ENCODE measurements at regions not wholly inside any gene's neighbourhood (a gene's known extent, or its start where the extent isn't known, plus 50 kb on each side); places are given as distances from the start of the nearest gene placed in this dataset.

GRCh38 chr11:133787379-133788141 is 57.8 kb downstream of the SPATA19 start:
- no peak for DNase-seq (ENCODE audit: low spot score)

- no peak for DNase-seq (ENCODE audit: low spot score)
Observed at GRCh38 chr11:133785795-133786340, 59.4 kb downstream of the SPATA19 start.

GRCh38 chr11:133784359-133784758 is 61.0 kb downstream of the SPATA19 start:
- no peak for DNase-seq (ENCODE audit: low spot score)

- DNase-seq (ENCODE audit: low spot score): no peak
Observed at GRCh38 chr11:133782116-133782725, 63.1 kb downstream of the SPATA19 start.

- DNase-seq (ENCODE audit: low spot score): no peak
Observed at GRCh38 chr11:133778161-133778560, 67.2 kb downstream of the SPATA19 start.

GRCh38 chr11:133776671-133777367 is 68.5 kb downstream of the SPATA19 start:
- DNase-seq (ENCODE audit: low spot score): no peak

GRCh38 chr11:133762538-133762937 is 82.8 kb downstream of the SPATA19 start:
- no peak for DNase-seq (ENCODE audit: low spot score)

- no peak for DNase-seq (ENCODE audit: low spot score)
Observed at GRCh38 chr11:133753150-133753549, 92.2 kb downstream of the SPATA19 start.

- DNase-seq (ENCODE audit: low spot score): no peak
Observed at GRCh38 chr11:133749841-133750240, 95.5 kb downstream of the SPATA19 start.

- DNase-seq (ENCODE audit: low spot score): no peak
Observed at GRCh38 chr11:133747409-133747808, 97.9 kb downstream of the SPATA19 start.

- DNase-seq (ENCODE audit: low spot score): no peak
Observed at GRCh38 chr11:133746663-133747306, 98.5 kb downstream of the SPATA19 start.

- no peak for DNase-seq (ENCODE audit: low spot score)
Observed at GRCh38 chr11:133745791-133746190, 99.5 kb downstream of the SPATA19 start.

- DNase-seq (ENCODE audit: low spot score): no peak
Observed at GRCh38 chr11:133742353-133742752, 103.0 kb downstream of the SPATA19 start.

GRCh38 chr11:133740963-133741362 is 104.3 kb downstream of the SPATA19 start:
- no peak for DNase-seq (ENCODE audit: low spot score)

GRCh38 chr11:133739481-133739880 is 105.8 kb downstream of the SPATA19 start:
- DNase-seq (ENCODE audit: low spot score): no peak

GRCh38 chr11:133738624-133739023 is 106.7 kb downstream of the SPATA19 start:
- DNase-seq (ENCODE audit: low spot score): no peak

- DNase-seq (ENCODE audit: low spot score): no peak
Observed at GRCh38 chr11:133733631-133734030, 111.7 kb downstream of the SPATA19 start.

GRCh38 chr11:133732109-133732674 is 113.1 kb downstream of the SPATA19 start:
- DNase-seq (ENCODE audit: low spot score): no peak

- no peak for DNase-seq (ENCODE audit: low spot score)
Observed at GRCh38 chr11:133727774-133728173, 117.5 kb downstream of the SPATA19 start.

- no peak for DNase-seq (ENCODE audit: low spot score)
Observed at GRCh38 chr11:133726542-133726941, 118.8 kb downstream of the SPATA19 start.

GRCh38 chr11:133724116-133724515 is 121.2 kb downstream of the SPATA19 start:
- no peak for DNase-seq (ENCODE audit: low spot score)

- no peak for DNase-seq (ENCODE audit: low spot score)
Observed at GRCh38 chr11:133723056-133723455, 122.3 kb downstream of the SPATA19 start.

Data from umbilical cord (tissue), 1 donor.